ENCODE measurements at regions not wholly inside any gene's neighbourhood (a gene's known extent, or its start where the extent isn't known, plus 50 kb on each side); places are given as distances from the start of the nearest gene placed in this dataset.

DNA sequence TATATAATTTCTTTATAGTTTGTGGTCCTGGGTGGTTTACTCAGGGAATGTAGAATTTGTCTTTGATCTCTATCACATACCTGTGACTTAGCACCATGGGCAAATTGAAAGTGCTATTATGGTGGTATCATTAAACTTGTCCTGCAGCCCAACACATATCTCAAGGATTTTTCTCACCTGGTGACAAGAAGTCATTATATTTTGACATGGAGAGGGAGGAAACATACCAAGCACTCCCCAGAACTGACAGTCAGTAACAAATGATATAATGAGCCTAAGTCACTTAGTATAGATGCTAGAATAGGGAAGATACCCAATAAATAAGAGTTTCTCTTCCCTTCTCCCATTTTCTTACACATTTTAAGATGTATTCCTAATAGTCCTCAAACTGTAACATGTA lies 805.5 kb upstream of the KIF2B start:
- no peak for TF ChIP-seq EZH2 (IDR thresholded peaks at IDR 0.05; ENCODE audit: borderline replicate concordance, low read depth, low read length, poor library complexity, severe bottlenecking)
- TF ChIP-seq, protein P1, sequence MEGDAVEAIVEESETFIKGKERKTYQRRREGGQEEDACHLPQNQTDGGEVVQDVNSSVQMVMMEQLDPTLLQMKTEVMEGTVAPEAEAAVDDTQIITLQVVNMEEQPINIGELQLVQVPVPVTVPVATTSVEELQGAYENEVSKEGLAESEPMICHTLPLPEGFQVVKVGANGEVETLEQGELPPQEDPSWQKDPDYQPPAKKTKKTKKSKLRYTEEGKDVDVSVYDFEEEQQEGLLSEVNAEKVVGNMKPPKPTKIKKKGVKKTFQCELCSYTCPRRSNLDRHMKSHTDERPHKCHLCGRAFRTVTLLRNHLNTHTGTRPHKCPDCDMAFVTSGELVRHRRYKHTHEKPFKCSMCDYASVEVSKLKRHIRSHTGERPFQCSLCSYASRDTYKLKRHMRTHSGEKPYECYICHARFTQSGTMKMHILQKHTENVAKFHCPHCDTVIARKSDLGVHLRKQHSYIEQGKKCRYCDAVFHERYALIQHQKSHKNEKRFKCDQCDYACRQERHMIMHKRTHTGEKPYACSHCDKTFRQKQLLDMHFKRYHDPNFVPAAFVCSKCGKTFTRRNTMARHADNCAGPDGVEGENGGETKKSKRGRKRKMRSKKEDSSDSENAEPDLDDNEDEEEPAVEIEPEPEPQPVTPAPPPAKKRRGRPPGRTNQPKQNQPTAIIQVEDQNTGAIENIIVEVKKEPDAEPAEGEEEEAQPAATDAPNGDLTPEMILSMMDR (conservative IDR thresholded peaks at IDR 0.05; ENCODE audit: low read depth, low read length) = no peak
- intact Hi-C loops (cut with micrococcal nuclease; ENCODE audit: unreplicated experiment) = no loop called here
- no peaks in the 10 kb centered on the region for H3K36me3 ChIP-seq (ENCODE audit: insufficient read depth, low read length, poor library complexity, severe bottlenecking)
- H3K27me3 ChIP-seq (replicated peaks; ENCODE audit: insufficient read depth, low read depth, low read length, poor library complexity) = no peaks in the 10 kb centered on the region
- DNase-seq (ENCODE audit: low spot score) = no peak
- H3K9me3 ChIP-seq (ENCODE audit: low read depth, low read length, poor library complexity, severe bottlenecking) = peaks cover 4% of the 10 kb centered on the region
- CTCF ChIA-PET = no interaction called here
- no TSS peak for BruUV-seq (replicated peaks)
- H3K27ac ChIP-seq (ENCODE audit: low read depth, low read length, poor library complexity, severe bottlenecking) = no peak overlapping the region
- POLR2A ChIA-PET (ENCODE audit: low non-redundant PET) = no interaction called here
- no peak overlapping the region for H3K4me3 ChIP-seq (ENCODE audit: low read depth, low read length, poor library complexity, severe bottlenecking)
- no peaks in the 10 kb centered on the region for H3K4me1 ChIP-seq (ENCODE audit: insufficient read depth, low read length, poor library complexity, severe bottlenecking)

DNA sequence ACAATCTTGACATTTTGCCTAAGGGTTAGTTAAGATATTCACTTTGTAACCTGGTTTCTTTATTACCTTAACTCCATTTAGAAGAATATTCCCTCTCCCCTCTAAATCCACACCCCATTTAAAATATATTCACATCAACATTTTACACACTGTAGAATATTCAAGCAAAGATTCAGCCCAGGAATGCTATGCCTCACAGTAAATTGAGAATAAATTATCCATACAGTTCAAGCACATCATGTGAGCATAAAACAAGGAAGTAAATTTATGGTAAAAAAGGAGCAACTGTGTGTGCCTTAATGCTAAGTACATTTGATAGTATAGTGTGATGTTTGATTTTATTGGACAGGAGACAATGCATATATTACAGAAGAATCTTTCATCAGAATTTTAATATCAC lies 806.6 kb upstream of the KIF2B start:
- ChIA-PET CTCF (no interaction called here), POLR2A (ENCODE audit: low non-redundant PET) (no interaction called here)
- H3K4me1 ChIP-seq (ENCODE audit: insufficient read depth, low read length, poor library complexity, severe bottlenecking) = no peaks in the 10 kb centered on the region
- no peak for DNase-seq (ENCODE audit: low spot score)
- no peak for TF ChIP-seq EZH2 (IDR thresholded peaks at IDR 0.05; ENCODE audit: borderline replicate concordance, low read depth, low read length, poor library complexity, severe bottlenecking)
- TF ChIP-seq, protein P1 (conservative IDR thresholded peaks at IDR 0.05; ENCODE audit: low read depth, low read length) = no peak
- no peaks in the 10 kb centered on the region for H3K27me3 ChIP-seq (replicated peaks; ENCODE audit: insufficient read depth, low read depth, low read length, poor library complexity)
- no peak overlapping the region for H3K4me3 ChIP-seq (ENCODE audit: low read depth, low read length, poor library complexity, severe bottlenecking)
- intact Hi-C loops (cut with micrococcal nuclease; ENCODE audit: unreplicated experiment) = no loop called here
- BruUV-seq (replicated peaks) = no TSS peak
- H3K27ac ChIP-seq (ENCODE audit: low read depth, low read length, poor library complexity, severe bottlenecking) = no peak overlapping the region
- no peaks in the 10 kb centered on the region for H3K9me3 ChIP-seq (ENCODE audit: low read depth, low read length, poor library complexity, severe bottlenecking)
- no peaks in the 10 kb centered on the region for H3K36me3 ChIP-seq (ENCODE audit: insufficient read depth, low read length, poor library complexity, severe bottlenecking)

DNA sequence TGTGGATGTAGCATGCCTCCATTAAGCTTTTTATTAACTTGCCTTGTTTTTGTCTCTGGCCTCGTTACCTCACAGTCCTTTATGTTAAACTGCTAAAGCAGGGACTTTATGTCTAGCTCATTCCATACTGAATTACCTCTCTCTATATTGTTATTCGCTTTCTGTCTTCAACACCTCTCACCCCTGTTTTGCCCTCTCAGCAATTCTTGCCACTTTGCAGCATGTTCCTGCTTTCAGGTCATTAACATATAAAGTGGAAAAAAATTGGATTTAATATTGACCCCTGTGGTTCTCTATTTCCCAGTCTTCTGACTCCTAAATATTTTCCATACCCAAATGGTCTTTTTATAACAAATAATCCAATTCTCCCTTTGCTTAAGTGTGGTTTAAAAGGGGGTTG lies 810.4 kb upstream of the KIF2B start:
- H3K9me3 ChIP-seq (ENCODE audit: low read depth, low read length, poor library complexity, severe bottlenecking) = no peaks in the 10 kb centered on the region
- no peak overlapping the region for H3K4me3 ChIP-seq (ENCODE audit: low read depth, low read length, poor library complexity, severe bottlenecking)
- CTCF ChIA-PET = no interaction called here
- no peak overlapping the region for H3K27ac ChIP-seq (ENCODE audit: low read depth, low read length, poor library complexity, severe bottlenecking)
- no peaks in the 10 kb centered on the region for H3K4me1 ChIP-seq (ENCODE audit: insufficient read depth, low read length, poor library complexity, severe bottlenecking)
- H3K36me3 ChIP-seq (ENCODE audit: insufficient read depth, low read length, poor library complexity, severe bottlenecking) = no peaks in the 10 kb centered on the region
- TF ChIP-seq EZH2 (IDR thresholded peaks at IDR 0.05; ENCODE audit: borderline replicate concordance, low read depth, low read length, poor library complexity, severe bottlenecking) = no peak
- TF ChIP-seq, protein P1 (conservative IDR thresholded peaks at IDR 0.05; ENCODE audit: low read depth, low read length) = no peak
- POLR2A ChIA-PET (ENCODE audit: low non-redundant PET) = interaction anchor here (0.5 kb wide), 1 partner anchor 111 kb away, joined by 4 read pairs; no protein-coding TSS in a partner anchor
- intact Hi-C loops (cut with micrococcal nuclease; ENCODE audit: unreplicated experiment) = no loop called here
- no TSS peak for BruUV-seq (replicated peaks)
- no peaks in the 10 kb centered on the region for H3K27me3 ChIP-seq (replicated peaks; ENCODE audit: insufficient read depth, low read depth, low read length, poor library complexity)
- no peak for DNase-seq (ENCODE audit: low spot score)

All from A673 (cell line).